Left lobe of liver (tissue), 2 donors: ENCODE measurements at regions not wholly inside any gene's neighbourhood (a gene's known extent, or its start where the extent isn't known, plus 50 kb on each side); places are given as distances from the start of the nearest gene placed in this dataset.
"Not testable (repeated sequence)": the region's sequence is repeated elsewhere in the genome, so short reads cannot be mapped to it uniquely, and the experiment has no call there.

Source experiments
- ATAC-seq: fragments of 200-7000 bp; cut with Tn5 transposase; one replicate; pipeline ENCODE4 v1.9.1; 2020; ENCODE audit warnings: mild to moderate bottlenecking, moderate library complexity
- DNase-seq: peaks from one replicate; pipeline ENCODE4 v3.0.0-alpha.2; 2020; ENCODE audit warnings: low spot score
- donor health status: DM: no; HTN: no; CAD: no; lungs with moderate emphysema.
- donor health status: DM: no; HTN: yes; CAD: no.

- ATAC-seq (no peak), DNase-seq (no peak)
Measured at GRCh38 chr20:43837856-43838702, 76.6 kb upstream of the TOX2 start.

GRCh38 chr20:43836790-43837189, 77.9 kb upstream of the TOX2 start:
- DNase-seq (no peak), ATAC-seq (no peak)

GRCh38 chr20:43835944-43836508, 78.6 kb upstream of the TOX2 start:
- DNase-seq (no peak), ATAC-seq (no peak)

- no peak for ATAC-seq
Measured at GRCh38 chr20:43833511-43834395, 80.9 kb upstream of the TOX2 start.

GRCh38 chr20:43832961-43833360, 81.7 kb upstream of the TOX2 start:
- ATAC-seq (no peak), DNase-seq (no peak)

More at GRCh38 chr20:43833511-43834395, 80.9 kb upstream of the TOX2 start:
- DNase-seq: no peak

- ATAC-seq: no peak
- DNase-seq: no peak
Measured at GRCh38 chr20:43832096-43832816, 82.4 kb upstream of the TOX2 start.

GRCh38 chr20:43831481-43832065, 83.1 kb upstream of the TOX2 start:
- ATAC-seq (no peak), DNase-seq (no peak)

- ATAC-seq (no peak), DNase-seq (no peak)
Measured at GRCh38 chr20:43830883-43831282, 83.8 kb upstream of the TOX2 start.

GRCh38 chr20:43829951-43830690, 84.5 kb upstream of the TOX2 start:
- DNase-seq: no peak
- no peak for ATAC-seq

GRCh38 chr20:43827940-43828562, 86.6 kb upstream of the TOX2 start:
- no peak for DNase-seq
- no peak for ATAC-seq

- not testable (repeated sequence) for ATAC-seq, DNase-seq
Measured at GRCh38 chr20:43826943-43827342, 87.7 kb upstream of the TOX2 start.

- no peak for ATAC-seq
- no peak for DNase-seq
Measured at GRCh38 chr20:43825581-43825980, 89.1 kb upstream of the TOX2 start.

GRCh38 chr20:43825051-43825402, 89.6 kb upstream of the TOX2 start:
- DNase-seq (no peak), ATAC-seq (no peak)

- DNase-seq (no peak), ATAC-seq (no peak)
Measured at GRCh38 chr20:43824309-43825050, 90.2 kb upstream of the TOX2 start.

GRCh38 chr20:43821795-43822194, 92.9 kb upstream of the TOX2 start:
- DNase-seq: no peak
- ATAC-seq: no peak

- ATAC-seq: no peak
- no peak for DNase-seq
Measured at GRCh38 chr20:43820731-43821330, 93.8 kb upstream of the TOX2 start.

- DNase-seq (no peak), ATAC-seq (no peak)
Measured at GRCh38 chr20:43812216-43812615, 85.4 kb upstream of the GTSF1L start.

- DNase-seq (no peak), ATAC-seq (no peak)
Measured at GRCh38 chr20:43809206-43809819, 82.5 kb upstream of the GTSF1L start.
